ENCODE measurements at regions not wholly inside any gene's neighbourhood (a gene's known extent, or its start where the extent isn't known, plus 50 kb on each side); places are given as distances from the start of the nearest gene placed in this dataset.
"Not testable (repeated sequence)": the region's sequence is repeated elsewhere in the genome, so short reads cannot be mapped to it uniquely, and the experiment has no call there.

- H3K27ac ChIP-seq (ENCODE audit: low read length) = no peak overlapping the region
- no peak overlapping the region for H3K9ac ChIP-seq (ENCODE audit: low read length in 2 of 2)
These were observed 178.1 kb upstream of the MARCKS start for GRCh38 chr6:113679051-113679450.

GRCh38 chr6:113680301-113680700 lies 176.8 kb upstream of the MARCKS start:
- H3K4me1 ChIP-seq (ENCODE audit: control insufficient read depth, insufficient read depth, low read length) = no peaks in the 10 kb centered on the region
- no peaks in the 10 kb centered on the region for H3K36me3 ChIP-seq (ENCODE audit: control insufficient read depth in 2 of 2, insufficient read depth in 2 of 2, low read length in 2 of 2)
- H3K4me3 ChIP-seq (ENCODE audit: low read length in 2 of 2) = no peak overlapping the region
- H3K9me3 ChIP-seq (ENCODE audit: control insufficient read depth in 2 of 2, low read length in 2 of 2) = no peaks in the 10 kb centered on the region
- H3K9ac ChIP-seq (ENCODE audit: low read length in 2 of 2) = no peak overlapping the region
- H3K27ac ChIP-seq (ENCODE audit: low read length) = no peak overlapping the region
- no peaks in the 10 kb centered on the region for H3K27me3 ChIP-seq (ENCODE audit: control insufficient read depth in 1 of 2, insufficient read depth in 2 of 2, low read length in 2 of 2)

More at GRCh38 chr6:113679051-113679450, 178.1 kb upstream of the MARCKS start:
- H3K27me3 ChIP-seq (ENCODE audit: control insufficient read depth in 1 of 2, insufficient read depth in 2 of 2, low read length in 2 of 2) = no peaks in the 10 kb centered on the region
- no peaks in the 10 kb centered on the region for H3K36me3 ChIP-seq (ENCODE audit: control insufficient read depth in 2 of 2, insufficient read depth in 2 of 2, low read length in 2 of 2)
- H3K4me1 ChIP-seq (ENCODE audit: control insufficient read depth, insufficient read depth, low read length) = no peaks in the 10 kb centered on the region
- H3K9me3 ChIP-seq (ENCODE audit: control insufficient read depth in 2 of 2, low read length in 2 of 2) = no peaks in the 10 kb centered on the region
- no peak overlapping the region for H3K4me3 ChIP-seq (ENCODE audit: low read length in 2 of 2)

GRCh38 chr6:113683968-113684367 lies 173.2 kb upstream of the MARCKS start:
- no peaks in the 10 kb centered on the region for H3K9me3 ChIP-seq (ENCODE audit: control insufficient read depth in 2 of 2, low read length in 2 of 2)
- H3K9ac ChIP-seq (ENCODE audit: low read length in 2 of 2) = no peak overlapping the region
- no peaks in the 10 kb centered on the region for H3K36me3 ChIP-seq (ENCODE audit: control insufficient read depth in 2 of 2, insufficient read depth in 2 of 2, low read length in 2 of 2)
- H3K4me3 ChIP-seq (ENCODE audit: low read length in 2 of 2) = no peak overlapping the region
- H3K4me1 ChIP-seq (ENCODE audit: control insufficient read depth, insufficient read depth, low read length) = no peaks in the 10 kb centered on the region
- no peak overlapping the region for H3K27ac ChIP-seq (ENCODE audit: low read length)
- no peaks in the 10 kb centered on the region for H3K27me3 ChIP-seq (ENCODE audit: control insufficient read depth in 1 of 2, insufficient read depth in 2 of 2, low read length in 2 of 2)

GRCh38 chr6:113684382-113684901 lies 172.7 kb upstream of the MARCKS start:
- no peaks in the 10 kb centered on the region for H3K36me3 ChIP-seq (ENCODE audit: control insufficient read depth in 2 of 2, insufficient read depth in 2 of 2, low read length in 2 of 2)
- no peaks in the 10 kb centered on the region for H3K27me3 ChIP-seq (ENCODE audit: control insufficient read depth in 1 of 2, insufficient read depth in 2 of 2, low read length in 2 of 2)
- H3K27ac ChIP-seq (ENCODE audit: low read length) = no peak overlapping the region
- no peak overlapping the region for H3K9ac ChIP-seq (ENCODE audit: low read length in 2 of 2)
- H3K4me3 ChIP-seq (ENCODE audit: low read length in 2 of 2) = no peak overlapping the region
- no peaks in the 10 kb centered on the region for H3K4me1 ChIP-seq (ENCODE audit: control insufficient read depth, insufficient read depth, low read length)
- no peaks in the 10 kb centered on the region for H3K9me3 ChIP-seq (ENCODE audit: control insufficient read depth in 2 of 2, low read length in 2 of 2)

- Histone ChIP-seq H3K9ac (ENCODE audit: low read length in 2 of 2) (no peak overlapping the region), H3K36me3 (ENCODE audit: control insufficient read depth in 2 of 2, insufficient read depth in 2 of 2, low read length in 2 of 2) (no peaks in the 10 kb centered on the region), H3K27me3 (ENCODE audit: control insufficient read depth in 1 of 2, insufficient read depth in 2 of 2, low read length in 2 of 2) (no peaks in the 10 kb centered on the region), H3K27ac (ENCODE audit: low read length) (no peak overlapping the region), H3K4me1 (ENCODE audit: control insufficient read depth, insufficient read depth, low read length) (no peaks in the 10 kb centered on the region), H3K9me3 (ENCODE audit: control insufficient read depth in 2 of 2, low read length in 2 of 2) (no peaks in the 10 kb centered on the region), H3K4me3 (ENCODE audit: low read length in 2 of 2) (no peak overlapping the region)
These were observed 171.1 kb upstream of the MARCKS start for GRCh38 chr6:113686049-113686448.

GRCh38 chr6:113689620-113690019 lies 167.5 kb upstream of the MARCKS start:
- H3K9me3 ChIP-seq (ENCODE audit: control insufficient read depth in 2 of 2, low read length in 2 of 2); H3K36me3 ChIP-seq (ENCODE audit: control insufficient read depth in 2 of 2, insufficient read depth in 2 of 2, low read length in 2 of 2); H3K27me3 ChIP-seq (ENCODE audit: control insufficient read depth in 1 of 2, insufficient read depth in 2 of 2, low read length in 2 of 2); H3K27ac ChIP-seq (ENCODE audit: low read length); H3K4me3 ChIP-seq (ENCODE audit: low read length in 2 of 2); H3K9ac ChIP-seq (ENCODE audit: low read length in 2 of 2); H3K4me1 ChIP-seq (ENCODE audit: control insufficient read depth, insufficient read depth, low read length): not testable (repeated sequence)

- Histone ChIP-seq H3K4me1 (ENCODE audit: control insufficient read depth, insufficient read depth, low read length) (no peaks in the 10 kb centered on the region), H3K36me3 (ENCODE audit: control insufficient read depth in 2 of 2, insufficient read depth in 2 of 2, low read length in 2 of 2) (no peaks in the 10 kb centered on the region), H3K27me3 (ENCODE audit: control insufficient read depth in 1 of 2, insufficient read depth in 2 of 2, low read length in 2 of 2) (no peaks in the 10 kb centered on the region), H3K4me3 (ENCODE audit: low read length in 2 of 2) (no peak overlapping the region), H3K9me3 (ENCODE audit: control insufficient read depth in 2 of 2, low read length in 2 of 2) (no peaks in the 10 kb centered on the region), H3K9ac (ENCODE audit: low read length in 2 of 2) (no peak overlapping the region), H3K27ac (ENCODE audit: low read length) (no peak overlapping the region)
These were observed 166.6 kb upstream of the MARCKS start for GRCh38 chr6:113690281-113691259.

GRCh38 chr6:113691260-113691656 lies 165.9 kb upstream of the MARCKS start:
- Histone ChIP-seq H3K9me3 (ENCODE audit: control insufficient read depth in 2 of 2, low read length in 2 of 2) (no peaks in the 10 kb centered on the region), H3K4me1 (ENCODE audit: control insufficient read depth, insufficient read depth, low read length) (no peaks in the 10 kb centered on the region), H3K27ac (ENCODE audit: low read length) (no peak overlapping the region), H3K27me3 (ENCODE audit: control insufficient read depth in 1 of 2, insufficient read depth in 2 of 2, low read length in 2 of 2) (no peaks in the 10 kb centered on the region), H3K36me3 (ENCODE audit: control insufficient read depth in 2 of 2, insufficient read depth in 2 of 2, low read length in 2 of 2) (no peaks in the 10 kb centered on the region), H3K9ac (ENCODE audit: low read length in 2 of 2) (no peak overlapping the region), H3K4me3 (ENCODE audit: low read length in 2 of 2) (no peak overlapping the region)

GRCh38 chr6:113693851-113694250 lies 163.3 kb upstream of the MARCKS start:
- no peak overlapping the region for H3K4me3 ChIP-seq (ENCODE audit: low read length in 2 of 2)
- H3K9me3 ChIP-seq (ENCODE audit: control insufficient read depth in 2 of 2, low read length in 2 of 2) = no peaks in the 10 kb centered on the region
- no peaks in the 10 kb centered on the region for H3K27me3 ChIP-seq (ENCODE audit: control insufficient read depth in 1 of 2, insufficient read depth in 2 of 2, low read length in 2 of 2)
- H3K9ac ChIP-seq (ENCODE audit: low read length in 2 of 2) = no peak overlapping the region
- H3K36me3 ChIP-seq (ENCODE audit: control insufficient read depth in 2 of 2, insufficient read depth in 2 of 2, low read length in 2 of 2) = no peaks in the 10 kb centered on the region
- no peaks in the 10 kb centered on the region for H3K4me1 ChIP-seq (ENCODE audit: control insufficient read depth, insufficient read depth, low read length)
- no peak overlapping the region for H3K27ac ChIP-seq (ENCODE audit: low read length)

GRCh38 chr6:113694278-113695077 lies 162.7 kb upstream of the MARCKS start:
- Histone ChIP-seq H3K27me3 (ENCODE audit: control insufficient read depth in 1 of 2, insufficient read depth in 2 of 2, low read length in 2 of 2) (no peaks in the 10 kb centered on the region), H3K4me3 (ENCODE audit: low read length in 2 of 2) (no peak overlapping the region), H3K9me3 (ENCODE audit: control insufficient read depth in 2 of 2, low read length in 2 of 2) (no peaks in the 10 kb centered on the region), H3K4me1 (ENCODE audit: control insufficient read depth, insufficient read depth, low read length) (no peaks in the 10 kb centered on the region), H3K36me3 (ENCODE audit: control insufficient read depth in 2 of 2, insufficient read depth in 2 of 2, low read length in 2 of 2) (no peaks in the 10 kb centered on the region), H3K9ac (ENCODE audit: low read length in 2 of 2) (no peak overlapping the region), H3K27ac (ENCODE audit: low read length) (no peak overlapping the region)
